HG03066 (cell line): ENCODE measurements at regions not wholly inside any gene's neighbourhood (a gene's known extent, or its start where the extent isn't known, plus 50 kb on each side); places are given as distances from the start of the nearest gene placed in this dataset.

ENCODE experiments used
- ATAC-seq: cut with Tn5 transposase; IDR thresholded peaks from one replicate; pipeline ENCODE4 v1.9.1; 2021; ENCODE audit warnings: low read depth; ENCODE audit not compliant: unreplicated experiment

GRCh38 chr1:38370716-38371504 is 324.3 kb upstream of the POU3F1 start:
- no peak for ATAC-seq

DNA sequence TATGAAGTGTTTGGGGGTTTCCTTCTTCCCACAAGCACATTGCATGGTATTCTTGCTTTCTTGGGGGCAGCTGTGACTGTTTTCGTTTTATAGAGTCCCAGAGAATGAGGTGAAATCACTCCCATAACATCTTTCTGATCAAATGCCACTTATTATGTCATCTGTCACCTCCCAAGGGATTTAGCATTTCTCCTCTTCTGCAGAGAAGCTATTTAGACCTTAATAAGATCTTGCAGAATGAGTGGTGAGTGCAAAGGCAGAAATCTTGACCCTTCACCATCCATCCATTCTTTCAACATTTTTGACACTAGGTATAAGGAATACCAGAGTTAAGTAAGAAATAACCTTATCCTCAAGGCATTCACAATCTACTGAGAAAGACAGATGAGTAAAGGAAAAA is 318.6 kb upstream of the POU3F1 start:
- ATAC-seq = no peak

DNA sequence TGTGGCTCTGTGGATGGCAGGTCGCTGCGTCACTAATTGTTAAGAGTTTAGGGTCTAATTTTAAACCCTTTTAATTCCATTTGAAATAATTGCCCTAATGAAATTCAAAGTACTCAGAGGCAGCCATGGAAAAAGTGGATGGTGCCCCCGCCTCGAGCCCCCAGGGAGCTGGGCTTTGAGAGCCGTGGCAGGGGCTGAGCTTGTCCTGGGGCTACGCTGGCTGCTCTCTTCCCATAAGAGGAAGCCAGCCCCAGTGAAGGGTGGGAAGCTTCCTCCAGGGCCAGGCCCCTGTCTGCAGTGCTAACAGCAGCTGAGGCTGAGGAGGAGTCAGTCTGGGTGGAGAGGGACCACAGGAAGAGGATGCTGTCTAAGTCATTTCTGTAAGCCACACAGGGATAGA is 315.0 kb upstream of the POU3F1 start:
- ATAC-seq = no peak

DNA sequence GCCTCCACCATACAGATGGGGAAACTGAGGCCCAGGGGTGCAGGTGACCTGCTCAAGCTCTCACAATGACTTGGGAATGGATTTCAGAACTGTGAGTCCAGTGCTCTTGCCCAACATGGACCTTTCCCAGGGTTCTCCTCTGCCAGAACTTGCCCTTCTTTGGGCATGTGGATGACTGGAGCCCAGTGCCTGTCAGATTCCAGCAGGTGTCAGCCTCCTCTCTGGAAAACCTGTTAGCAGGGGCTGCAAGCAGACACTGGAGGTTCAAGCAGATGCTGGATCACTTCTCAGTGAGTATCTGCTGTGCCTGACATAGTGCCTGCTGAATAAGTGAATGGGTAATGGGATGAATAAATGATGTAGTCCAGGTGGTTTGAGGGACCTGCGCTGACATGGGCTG is 314.2 kb upstream of the POU3F1 start:
- ATAC-seq = no peak

GRCh38 chr1:38353956-38354355 is 307.4 kb upstream of the POU3F1 start:
- no peak for ATAC-seq

DNA sequence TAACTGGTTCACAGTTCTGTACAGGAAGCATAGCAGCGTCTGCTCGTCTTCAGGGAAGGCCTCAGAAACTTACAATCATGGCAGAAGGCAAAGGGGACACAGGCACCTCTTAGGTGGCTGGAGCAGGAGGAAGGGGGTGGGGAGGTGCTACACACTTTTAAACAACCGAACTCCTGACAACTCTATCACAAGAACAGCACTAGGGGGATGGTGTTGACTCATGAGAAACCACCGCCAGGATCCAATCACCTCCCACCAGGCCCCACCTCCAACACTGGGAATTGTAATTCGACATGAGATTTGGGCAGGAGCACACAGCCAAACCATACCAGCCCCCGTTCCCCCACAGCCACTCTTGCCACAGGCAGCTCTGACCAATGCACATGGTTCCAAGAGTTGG is 306.3 kb upstream of the POU3F1 start:
- ATAC-seq = no peak

DNA sequence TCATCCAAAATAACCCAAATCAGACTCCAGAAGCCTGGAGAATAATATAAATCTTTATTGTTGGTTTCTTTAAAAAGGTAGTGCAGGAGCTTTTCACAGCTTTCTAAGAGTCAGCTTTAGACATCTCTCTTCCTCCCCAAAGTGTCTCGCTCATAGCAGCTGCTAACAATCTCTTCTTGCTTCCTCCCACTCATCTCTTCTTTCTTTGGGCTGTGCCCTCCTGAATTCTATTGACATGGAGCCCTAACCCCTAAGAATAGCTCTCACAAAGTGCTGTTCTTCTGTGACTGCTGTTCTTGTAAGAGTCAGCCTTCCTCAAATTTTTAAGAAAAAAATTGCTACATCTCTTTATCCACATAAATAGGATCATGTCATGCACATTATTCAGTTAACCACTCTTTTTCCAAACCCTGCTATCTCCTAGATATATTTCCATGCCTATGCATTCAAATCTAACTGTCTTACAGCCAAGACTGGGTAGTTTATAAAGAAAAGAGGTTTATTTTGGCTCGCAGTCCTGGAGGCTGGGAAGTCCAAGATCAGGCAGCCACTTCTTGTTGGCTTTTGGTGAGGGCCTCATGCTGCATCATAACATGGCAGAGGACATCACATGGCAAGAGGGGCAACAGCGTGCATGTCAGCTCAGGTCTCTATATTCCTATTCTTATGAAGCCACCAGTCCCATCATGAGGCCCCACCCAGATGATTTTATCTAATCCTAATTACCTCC is 301.0 kb upstream of the POU3F1 start:
- no peak for ATAC-seq

GRCh38 chr1:38344716-38345115 is 298.1 kb upstream of the POU3F1 start:
- ATAC-seq = no peak

GRCh38 chr1:38341694-38342093 is 295.1 kb upstream of the POU3F1 start:
- no peak for ATAC-seq

GRCh38 chr1:38340409-38340808 is 293.8 kb upstream of the POU3F1 start:
- ATAC-seq = no peak

- no peak for ATAC-seq
Observed at GRCh38 chr1:38337711-38338110, 291.1 kb upstream of the POU3F1 start.

DNA sequence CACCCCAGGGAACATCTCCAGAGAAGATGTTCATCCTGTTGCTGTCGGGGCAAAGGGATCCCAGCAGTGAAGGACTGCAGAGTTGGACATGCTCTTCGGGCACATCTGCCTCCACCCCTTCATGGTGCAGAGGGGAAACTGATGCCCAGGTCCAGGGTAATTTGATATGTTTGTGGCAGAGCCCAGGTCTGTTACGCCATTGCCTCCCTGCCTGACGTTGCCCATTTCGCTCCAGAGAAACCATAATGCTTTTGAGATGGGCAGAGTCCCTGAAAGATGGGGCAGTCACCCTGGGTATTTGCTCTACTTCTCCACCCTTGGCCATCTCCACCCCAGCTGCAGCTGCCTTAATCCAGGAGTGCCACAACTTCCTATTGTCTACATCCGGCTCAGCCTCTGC is 290.4 kb upstream of the POU3F1 start:
- ATAC-seq = no peak

- ATAC-seq = no peak
Observed at GRCh38 chr1:38336301-38336923, 289.8 kb upstream of the POU3F1 start.

DNA sequence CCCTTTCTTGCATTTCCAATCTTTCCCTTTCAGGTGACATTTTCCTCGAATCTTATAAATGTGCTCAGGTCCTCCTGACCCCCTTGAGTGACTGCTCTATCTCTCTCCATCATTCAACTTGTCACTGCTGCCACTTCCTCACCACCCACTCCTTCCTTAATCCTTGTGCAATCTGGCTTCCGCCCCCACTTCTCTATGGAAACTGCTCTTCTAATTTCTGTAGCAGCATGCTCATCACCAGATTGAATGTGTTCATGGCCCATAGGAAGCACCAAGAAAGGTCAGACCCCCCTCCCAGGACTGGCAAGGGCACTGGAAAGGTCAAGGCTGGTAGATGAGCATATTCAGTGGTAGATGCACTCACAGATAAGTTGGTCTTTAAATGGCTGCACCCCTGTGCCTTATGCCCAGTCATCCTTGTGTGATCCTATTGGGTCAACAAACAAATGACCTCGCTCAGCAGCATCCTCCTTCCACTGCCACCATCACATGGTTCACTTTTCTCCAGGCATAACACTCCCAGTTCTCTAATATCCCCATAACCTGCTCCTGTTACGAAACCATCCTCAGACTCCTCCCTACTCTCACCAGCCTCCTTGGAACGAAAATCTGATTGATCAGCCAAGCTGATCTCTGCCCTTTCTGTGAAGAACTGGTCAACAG is 288.5 kb upstream of the POU3F1 start:
- no peak for ATAC-seq

DNA sequence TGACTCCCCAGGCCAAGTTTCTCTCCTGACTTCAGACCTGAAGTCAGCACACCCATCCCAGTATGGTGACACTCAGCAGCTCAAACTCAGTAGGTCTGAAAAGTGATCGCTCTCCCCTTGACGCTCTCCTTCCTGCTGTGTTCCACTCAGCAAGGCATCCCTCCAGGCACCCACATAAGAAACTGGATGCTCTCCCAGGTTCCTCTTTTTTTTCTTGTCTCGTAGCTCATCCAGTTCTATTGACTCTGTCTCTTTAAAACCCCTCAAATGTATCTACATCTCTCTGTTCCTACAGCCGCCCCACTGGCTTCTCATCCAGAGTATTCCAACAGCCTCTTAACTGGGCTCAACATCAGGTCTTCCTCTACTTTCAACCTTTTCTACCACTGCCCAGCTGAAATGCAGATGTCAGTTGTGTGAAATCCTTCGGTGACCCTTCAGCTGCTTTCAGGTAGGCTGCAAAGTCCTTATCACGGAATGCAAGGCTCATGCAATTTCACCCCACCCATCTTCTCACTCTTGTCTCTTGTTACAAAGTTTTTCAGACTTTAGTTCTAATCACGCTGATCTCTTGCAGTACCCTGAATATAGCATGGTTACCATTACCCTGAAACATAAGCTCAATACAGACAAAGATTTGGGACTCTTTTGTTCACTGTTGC is 286.2 kb upstream of the POU3F1 start:
- no peak for ATAC-seq

- no peak for ATAC-seq
Observed at GRCh38 chr1:38331496-38332210, 285.1 kb upstream of the POU3F1 start.

DNA sequence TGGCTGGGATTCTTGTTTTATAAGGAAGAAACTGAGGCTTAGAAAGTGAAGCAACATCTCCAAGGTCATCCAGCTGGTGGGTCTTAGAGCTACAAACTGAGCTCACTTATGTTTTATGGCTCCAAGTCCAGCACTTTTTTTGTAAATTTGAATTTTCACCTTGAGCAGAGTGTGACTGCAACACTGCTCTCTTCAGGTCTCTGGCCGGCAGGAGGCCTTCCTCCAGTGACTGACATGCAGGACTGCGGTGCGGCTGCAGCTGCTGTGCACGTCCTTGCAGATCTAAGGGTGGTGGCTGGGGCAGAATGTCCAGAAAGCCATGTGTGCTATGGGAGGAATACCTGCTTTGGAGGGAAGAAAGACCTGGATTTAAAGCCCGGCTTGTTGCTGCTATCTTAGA is 284.2 kb upstream of the POU3F1 start:
- ATAC-seq = no peak

DNA sequence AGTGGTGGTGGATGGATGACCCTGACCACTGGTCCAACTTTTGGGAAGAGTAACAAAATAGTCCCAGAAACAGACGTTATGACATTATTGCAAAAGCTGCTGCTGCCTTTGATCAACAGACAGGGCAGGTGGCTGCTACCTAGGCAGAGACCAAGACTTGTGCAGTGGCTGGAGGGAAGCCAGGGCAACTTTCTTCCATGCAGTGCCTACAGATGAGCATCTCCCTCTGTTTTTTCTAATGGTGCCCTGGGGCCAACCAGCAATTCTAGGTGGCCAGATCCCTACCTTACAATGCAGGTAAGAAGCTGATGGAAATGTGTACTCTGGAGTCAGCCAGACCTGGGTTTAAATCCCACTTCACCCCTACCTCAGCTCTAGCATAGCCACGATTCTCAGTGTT is 283.1 kb upstream of the POU3F1 start:
- no peak for ATAC-seq

GRCh38 chr1:38328278-38329035 is 281.9 kb upstream of the POU3F1 start:
- ATAC-seq = no peak
